ENCODE measurements at regions not wholly inside any gene's neighbourhood (a gene's known extent, or its start where the extent isn't known, plus 50 kb on each side); places are given as distances from the start of the nearest gene placed in this dataset.

- no peak for TF ChIP-seq SIN3A (IDR thresholded peaks at IDR 0.05; ENCODE audit: borderline replicate concordance, insufficient read depth, low read length)
- no peak for TF ChIP-seq FOXP2 (optimal IDR thresholded peaks at IDR 0.05; ENCODE audit: borderline replicate concordance, extremely low read depth, extremely low read length, insufficient read depth)
- TF ChIP-seq POLR2AphosphoS5 (IDR thresholded peaks at IDR 0.05; ENCODE audit: low read depth, low read length): no peak
- TF ChIP-seq TAF1 (IDR thresholded peaks at IDR 0.05; ENCODE audit: borderline replicate concordance, insufficient read depth, low read length): no peak
- TF ChIP-seq, protein P1, sequence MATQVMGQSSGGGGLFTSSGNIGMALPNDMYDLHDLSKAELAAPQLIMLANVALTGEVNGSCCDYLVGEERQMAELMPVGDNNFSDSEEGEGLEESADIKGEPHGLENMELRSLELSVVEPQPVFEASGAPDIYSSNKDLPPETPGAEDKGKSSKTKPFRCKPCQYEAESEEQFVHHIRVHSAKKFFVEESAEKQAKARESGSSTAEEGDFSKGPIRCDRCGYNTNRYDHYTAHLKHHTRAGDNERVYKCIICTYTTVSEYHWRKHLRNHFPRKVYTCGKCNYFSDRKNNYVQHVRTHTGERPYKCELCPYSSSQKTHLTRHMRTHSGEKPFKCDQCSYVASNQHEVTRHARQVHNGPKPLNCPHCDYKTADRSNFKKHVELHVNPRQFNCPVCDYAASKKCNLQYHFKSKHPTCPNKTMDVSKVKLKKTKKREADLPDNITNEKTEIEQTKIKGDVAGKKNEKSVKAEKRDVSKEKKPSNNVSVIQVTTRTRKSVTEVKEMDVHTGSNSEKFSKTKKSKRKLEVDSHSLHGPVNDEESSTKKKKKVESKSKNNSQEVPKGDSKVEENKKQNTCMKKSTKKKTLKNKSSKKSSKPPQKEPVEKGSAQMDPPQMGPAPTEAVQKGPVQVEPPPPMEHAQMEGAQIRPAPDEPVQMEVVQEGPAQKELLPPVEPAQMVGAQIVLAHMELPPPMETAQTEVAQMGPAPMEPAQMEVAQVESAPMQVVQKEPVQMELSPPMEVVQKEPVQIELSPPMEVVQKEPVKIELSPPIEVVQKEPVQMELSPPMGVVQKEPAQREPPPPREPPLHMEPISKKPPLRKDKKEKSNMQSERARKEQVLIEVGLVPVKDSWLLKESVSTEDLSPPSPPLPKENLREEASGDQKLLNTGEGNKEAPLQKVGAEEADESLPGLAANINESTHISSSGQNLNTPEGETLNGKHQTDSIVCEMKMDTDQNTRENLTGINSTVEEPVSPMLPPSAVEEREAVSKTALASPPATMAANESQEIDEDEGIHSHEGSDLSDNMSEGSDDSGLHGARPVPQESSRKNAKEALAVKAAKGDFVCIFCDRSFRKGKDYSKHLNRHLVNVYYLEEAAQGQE (IDR thresholded peaks at IDR 0.05; ENCODE audit: insufficient read depth in 1 of 2, low read depth in 2 of 2, low read length in 2 of 2): no peak
These were observed 100.9 kb upstream of the ROBO2 start for GRCh38 chr3:76938962-76939361.

DNA sequence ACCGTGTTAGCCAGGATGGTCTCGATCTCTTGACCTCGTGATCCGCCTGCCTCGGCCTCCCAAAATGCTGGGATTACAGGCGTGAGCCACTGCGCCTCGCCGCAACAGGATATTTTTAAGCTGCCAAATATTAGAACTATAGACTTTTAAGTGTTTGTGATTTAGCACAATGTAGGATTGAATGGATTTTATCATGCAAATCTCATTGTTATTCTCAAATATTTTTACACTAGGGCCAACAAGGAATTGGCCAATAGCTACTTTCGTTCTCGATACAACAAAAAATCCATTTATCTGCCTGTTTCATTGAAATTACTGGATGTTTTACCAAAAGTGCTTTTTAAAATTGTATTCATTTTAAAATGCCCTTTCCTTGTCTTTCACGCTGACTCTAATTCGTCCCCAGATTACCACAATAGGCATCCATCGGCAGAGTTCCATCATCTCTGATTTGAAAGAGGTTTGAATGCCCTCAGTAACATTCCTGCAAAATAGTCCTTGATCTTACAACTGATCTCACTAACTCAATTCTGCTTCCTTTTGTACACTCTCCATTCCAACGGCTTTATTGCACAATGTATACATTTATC lies 99.6 kb upstream of the ROBO2 start:
- no peak for TF ChIP-seq POLR2AphosphoS5 (IDR thresholded peaks at IDR 0.05; ENCODE audit: low read depth, low read length)
- TF ChIP-seq, protein P1 (IDR thresholded peaks at IDR 0.05; ENCODE audit: insufficient read depth in 1 of 2, low read depth in 2 of 2, low read length in 2 of 2): no peak
- TF ChIP-seq SIN3A (IDR thresholded peaks at IDR 0.05; ENCODE audit: borderline replicate concordance, insufficient read depth, low read length): no peak
- TF ChIP-seq TAF1 (IDR thresholded peaks at IDR 0.05; ENCODE audit: borderline replicate concordance, insufficient read depth, low read length): no peak
- TF ChIP-seq FOXP2 (optimal IDR thresholded peaks at IDR 0.05; ENCODE audit: borderline replicate concordance, extremely low read depth, extremely low read length, insufficient read depth): no peak

DNA sequence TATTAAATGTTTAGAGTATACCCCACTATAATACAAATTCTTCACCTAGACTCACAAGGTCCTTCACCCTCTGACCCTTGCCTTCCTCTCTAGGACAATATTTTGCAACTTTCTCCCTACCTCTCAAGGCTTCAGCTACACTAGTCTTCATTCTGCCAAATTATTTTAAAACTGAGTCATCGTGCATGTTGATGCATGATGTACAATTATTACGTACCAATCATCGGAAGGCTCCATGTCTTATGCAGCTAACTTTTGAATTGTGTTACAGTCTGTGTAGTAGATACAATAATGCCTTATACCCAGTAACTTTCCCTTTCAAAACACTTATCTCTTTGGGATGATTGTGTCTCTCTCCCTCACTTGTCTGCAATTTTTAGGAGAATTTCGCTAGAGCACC lies 98.5 kb upstream of the ROBO2 start:
- TF ChIP-seq, protein P1 (IDR thresholded peaks at IDR 0.05; ENCODE audit: insufficient read depth in 1 of 2, low read depth in 2 of 2, low read length in 2 of 2): no peak
- no peak for TF ChIP-seq SIN3A (IDR thresholded peaks at IDR 0.05; ENCODE audit: borderline replicate concordance, insufficient read depth, low read length)
- TF ChIP-seq TAF1 (IDR thresholded peaks at IDR 0.05; ENCODE audit: borderline replicate concordance, insufficient read depth, low read length): no peak
- no peak for TF ChIP-seq POLR2AphosphoS5 (IDR thresholded peaks at IDR 0.05; ENCODE audit: low read depth, low read length)

DNA sequence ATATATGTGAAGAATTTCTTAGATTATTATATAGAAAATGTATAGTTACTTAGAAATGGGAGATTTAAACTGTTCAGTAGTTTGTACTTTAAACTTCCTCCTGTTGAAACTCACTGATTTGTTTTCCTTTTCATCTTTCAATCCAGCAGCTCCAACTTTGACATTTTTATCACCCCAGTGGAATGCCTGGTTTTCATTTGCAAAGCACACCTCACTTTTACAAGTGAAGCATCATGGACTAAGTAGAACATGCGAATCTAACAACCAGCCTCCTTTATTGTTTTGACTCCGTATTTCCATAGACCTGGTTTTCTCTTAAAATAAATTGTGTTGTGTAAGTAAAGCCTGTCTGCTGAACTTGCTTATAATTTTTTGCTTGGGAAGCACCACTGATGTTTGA lies 97.8 kb upstream of the ROBO2 start:
- no peak for TF ChIP-seq SIN3A (IDR thresholded peaks at IDR 0.05; ENCODE audit: borderline replicate concordance, insufficient read depth, low read length)
- no peak for TF ChIP-seq POLR2AphosphoS5 (IDR thresholded peaks at IDR 0.05; ENCODE audit: low read depth, low read length)
- TF ChIP-seq TAF1 (IDR thresholded peaks at IDR 0.05; ENCODE audit: borderline replicate concordance, insufficient read depth, low read length): no peak
- TF ChIP-seq FOXP2 (optimal IDR thresholded peaks at IDR 0.05; ENCODE audit: borderline replicate concordance, extremely low read depth, extremely low read length, insufficient read depth): no peak
- TF ChIP-seq, protein P1 (IDR thresholded peaks at IDR 0.05; ENCODE audit: insufficient read depth in 1 of 2, low read depth in 2 of 2, low read length in 2 of 2): no peak

DNA sequence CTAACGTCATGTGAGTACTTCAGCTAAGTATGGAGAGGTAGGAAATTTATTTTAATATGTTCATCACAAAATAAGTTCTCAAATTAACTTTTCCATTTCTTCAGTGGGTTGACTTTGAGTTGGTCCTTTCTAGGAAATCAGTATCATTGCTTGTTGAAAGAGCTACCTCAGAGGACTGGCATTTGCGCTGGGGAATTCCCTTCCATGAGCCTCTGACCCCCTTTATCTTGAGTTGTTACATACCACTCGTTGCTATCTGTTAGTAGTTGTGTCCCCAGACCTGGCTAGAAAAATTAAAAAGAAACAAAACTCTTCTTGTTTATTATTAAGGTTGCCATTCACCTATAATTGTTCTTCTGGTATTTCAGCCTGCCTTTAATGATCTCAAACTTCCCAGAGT lies 96.8 kb upstream of the ROBO2 start:
- no peak for TF ChIP-seq SIN3A (IDR thresholded peaks at IDR 0.05; ENCODE audit: borderline replicate concordance, insufficient read depth, low read length)
- no peak for TF ChIP-seq FOXP2 (optimal IDR thresholded peaks at IDR 0.05; ENCODE audit: borderline replicate concordance, extremely low read depth, extremely low read length, insufficient read depth)
- TF ChIP-seq, protein P1 (IDR thresholded peaks at IDR 0.05; ENCODE audit: insufficient read depth in 1 of 2, low read depth in 2 of 2, low read length in 2 of 2): no peak
- no peak for TF ChIP-seq TAF1 (IDR thresholded peaks at IDR 0.05; ENCODE audit: borderline replicate concordance, insufficient read depth, low read length)
- no peak for TF ChIP-seq POLR2AphosphoS5 (IDR thresholded peaks at IDR 0.05; ENCODE audit: low read depth, low read length)
